RWPE1 (cell line): ENCODE measurements at regions not wholly inside any gene's neighbourhood (a gene's known extent, or its start where the extent isn't known, plus 50 kb on each side); places are given as distances from the start of the nearest gene placed in this dataset.

Source experiments
- CTCF ChIA-PET: fragments of 350-600 bp; sonication (Branson Sonifier 250); formaldehyde crosslinking; extraction: SDS; loops from one replicate; lab custom pipeline; 2021; lab: Yijun Ruan, JAX
- POLR2A ChIA-PET: fragments of 400-600 bp; formaldehyde crosslinking; extraction: SDS; loops from one replicate; lab custom pipeline; 2020; ENCODE audit warnings: antibody characterized with exemption; ENCODE audit not compliant: low non-redundant PET; lab: Yijun Ruan, JAX
- DNase-seq: peaks from one replicate; pipeline ENCODE4 v3.0.0; 2012; ENCODE audit warnings: low spot score
- H3K27ac ChIP-seq: fragments of 450-650 bp; 2 replicates; pipeline ENCODE4 v1.5.1; 2017
- CTCF ChIP-seq: fragments of 450-650 bp; conservative IDR thresholded peaks from 2 replicates; pipeline ENCODE4 v1.5.1; 2017; ENCODE audit warnings: low read depth, mild to moderate bottlenecking

GRCh38 chr6:78511009-78511408 is 356.3 kb upstream of the IRAK1BP1 start:
- DNase-seq = no peak
- no peak for TF ChIP-seq CTCF
- CTCF ChIA-PET = no interaction called here
- H3K27ac ChIP-seq = no peak overlapping the region
- POLR2A ChIA-PET = no interaction called here

GRCh38 chr6:78513856-78514255 is 353.5 kb upstream of the IRAK1BP1 start:
- no peak for TF ChIP-seq CTCF
- DNase-seq = no peak
- H3K27ac ChIP-seq = no peak overlapping the region
- POLR2A ChIA-PET = no interaction called here
- CTCF ChIA-PET = no interaction called here

GRCh38 chr6:78515271-78515670 is 352.1 kb upstream of the IRAK1BP1 start:
- ChIA-PET CTCF (interaction anchor here (0.6 kb wide), 1 partner anchor 27 kb away, joined by 3 read pairs; no protein-coding TSS in a partner anchor), POLR2A (no interaction called here)
- no peak for TF ChIP-seq CTCF
- DNase-seq = no peak
- no peak overlapping the region for H3K27ac ChIP-seq

GRCh38 chr6:78517399-78517798 is 350.0 kb upstream of the IRAK1BP1 start:
- CTCF ChIA-PET = no interaction called here
- no peak for DNase-seq
- POLR2A ChIA-PET = no interaction called here
- no peak overlapping the region for H3K27ac ChIP-seq
- no peak for TF ChIP-seq CTCF

GRCh38 chr6:78523622-78524021 is 343.7 kb upstream of the IRAK1BP1 start:
- no peak overlapping the region for H3K27ac ChIP-seq
- POLR2A ChIA-PET = no interaction called here
- DNase-seq = no peak
- TF ChIP-seq CTCF = no peak
- CTCF ChIA-PET = no interaction called here

- no peak for DNase-seq
- ChIA-PET CTCF (interaction anchor here (0.5 to 0.6 kb wide), 3 partner anchors 58 to 536 kb away, joined by 3 read pairs; no protein-coding TSS in a partner anchor), POLR2A (no interaction called here)
- TF ChIP-seq CTCF = no peak
- H3K27ac ChIP-seq = no peak overlapping the region
Measured at GRCh38 chr6:78525976-78526375, 341.4 kb upstream of the IRAK1BP1 start.

- H3K27ac ChIP-seq = no peak overlapping the region
- no peak for DNase-seq
- CTCF ChIA-PET = interaction anchor here (0.5 to 0.6 kb wide), 3 partner anchors 58 to 535 kb away, joined by 3 read pairs; no protein-coding TSS in a partner anchor
- TF ChIP-seq CTCF = no peak
- POLR2A ChIA-PET = no interaction called here
Measured at GRCh38 chr6:78526432-78526831, 340.9 kb upstream of the IRAK1BP1 start.
